Epithelial cell of proximal tubule (primary cell): ENCODE measurements at regions not wholly inside any gene's neighbourhood (a gene's known extent, or its start where the extent isn't known, plus 50 kb on each side); places are given as distances from the start of the nearest gene placed in this dataset.
"Not testable (repeated sequence)": the region's sequence is repeated elsewhere in the genome, so short reads cannot be mapped to it uniquely, and the experiment has no call there.

Experiments used
- DNase-seq: peaks from one replicate; pipeline ENCODE4 v3.0.0-alpha.2; 2011; ENCODE audit warnings: low read depth
- H3K4me3 ChIP-seq: 2 replicates; pipeline ENCODE4 v1.5.1; 2011; ENCODE audit warnings: low read depth, mild to moderate bottlenecking, low read length
- TF ChIP-seq, protein P1 (sequence below): conservative IDR thresholded peaks from 2 replicates; pipeline ENCODE4 v1.5.1; 2012; ENCODE audit warnings: low read depth, mild to moderate bottlenecking, low read length

DNA sequence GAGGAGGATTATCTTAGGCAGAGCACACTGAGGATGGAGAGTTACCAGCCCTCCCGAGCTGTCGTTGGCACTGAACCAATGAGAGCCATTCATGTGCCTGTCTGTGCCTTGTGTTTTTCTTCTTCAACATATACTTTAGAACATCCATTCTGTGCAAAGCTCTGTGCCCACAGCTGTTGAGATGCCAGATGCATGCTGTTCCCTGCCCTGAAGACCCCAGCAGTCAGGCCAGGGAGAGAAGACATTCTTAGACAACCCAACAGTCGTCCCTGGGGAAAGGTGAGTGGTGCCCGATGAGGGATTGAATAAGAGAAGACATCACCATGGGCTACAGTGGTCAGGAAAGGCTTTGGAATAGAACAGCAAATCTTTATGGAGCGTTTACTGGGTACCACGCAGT, 114.1 kb downstream of the NRN1 start:
- peak overlapping the region; percentile 39 for H3K4me3 ChIP-seq
- no peak for DNase-seq
- TF ChIP-seq, protein P1, sequence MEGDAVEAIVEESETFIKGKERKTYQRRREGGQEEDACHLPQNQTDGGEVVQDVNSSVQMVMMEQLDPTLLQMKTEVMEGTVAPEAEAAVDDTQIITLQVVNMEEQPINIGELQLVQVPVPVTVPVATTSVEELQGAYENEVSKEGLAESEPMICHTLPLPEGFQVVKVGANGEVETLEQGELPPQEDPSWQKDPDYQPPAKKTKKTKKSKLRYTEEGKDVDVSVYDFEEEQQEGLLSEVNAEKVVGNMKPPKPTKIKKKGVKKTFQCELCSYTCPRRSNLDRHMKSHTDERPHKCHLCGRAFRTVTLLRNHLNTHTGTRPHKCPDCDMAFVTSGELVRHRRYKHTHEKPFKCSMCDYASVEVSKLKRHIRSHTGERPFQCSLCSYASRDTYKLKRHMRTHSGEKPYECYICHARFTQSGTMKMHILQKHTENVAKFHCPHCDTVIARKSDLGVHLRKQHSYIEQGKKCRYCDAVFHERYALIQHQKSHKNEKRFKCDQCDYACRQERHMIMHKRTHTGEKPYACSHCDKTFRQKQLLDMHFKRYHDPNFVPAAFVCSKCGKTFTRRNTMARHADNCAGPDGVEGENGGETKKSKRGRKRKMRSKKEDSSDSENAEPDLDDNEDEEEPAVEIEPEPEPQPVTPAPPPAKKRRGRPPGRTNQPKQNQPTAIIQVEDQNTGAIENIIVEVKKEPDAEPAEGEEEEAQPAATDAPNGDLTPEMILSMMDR: no peak

DNA sequence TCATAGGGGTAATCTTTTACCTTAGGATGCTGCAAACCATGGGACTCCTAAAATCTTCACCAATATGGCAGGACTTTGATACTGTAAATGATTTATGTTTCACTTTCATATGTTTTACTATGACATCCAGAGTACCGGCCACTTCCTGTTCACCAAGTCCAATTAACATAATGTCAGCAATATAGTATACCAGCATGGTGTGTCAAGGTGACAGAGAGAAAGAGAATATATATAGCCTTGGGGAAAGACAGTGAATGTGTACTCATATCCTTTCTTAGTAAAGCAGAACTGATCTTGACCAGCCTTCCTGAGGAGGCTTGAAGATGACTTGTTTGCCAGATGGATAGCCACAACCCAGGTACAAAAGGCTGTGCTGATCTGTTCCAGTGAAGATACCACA, 127.9 kb downstream of the NRN1 start:
- TF ChIP-seq, protein P1: no peak
- no peak for DNase-seq
- no peak overlapping the region for H3K4me3 ChIP-seq

DNA sequence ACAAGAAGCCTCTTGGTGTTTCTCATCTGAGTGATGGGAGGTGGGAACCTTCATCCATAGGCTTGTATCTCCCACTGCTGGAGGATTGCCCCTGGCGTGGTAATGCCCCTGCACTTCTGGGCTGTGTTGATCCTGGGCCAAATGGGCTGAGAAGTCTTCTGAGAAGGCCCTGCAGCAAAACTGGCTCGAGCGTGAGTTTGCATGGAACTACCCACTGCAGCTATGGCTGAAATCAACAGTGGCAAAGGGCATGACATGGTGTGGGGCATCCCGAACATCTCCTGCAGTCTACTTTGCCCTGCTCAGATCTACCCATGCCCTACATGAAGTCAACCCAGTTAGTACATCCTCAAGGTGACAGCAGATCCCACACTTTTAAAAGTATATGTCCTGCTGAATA, 130.6 kb downstream of the NRN1 start:
- TF ChIP-seq, protein P1: no peak
- no peak overlapping the region for H3K4me3 ChIP-seq
- DNase-seq: no peak

DNA sequence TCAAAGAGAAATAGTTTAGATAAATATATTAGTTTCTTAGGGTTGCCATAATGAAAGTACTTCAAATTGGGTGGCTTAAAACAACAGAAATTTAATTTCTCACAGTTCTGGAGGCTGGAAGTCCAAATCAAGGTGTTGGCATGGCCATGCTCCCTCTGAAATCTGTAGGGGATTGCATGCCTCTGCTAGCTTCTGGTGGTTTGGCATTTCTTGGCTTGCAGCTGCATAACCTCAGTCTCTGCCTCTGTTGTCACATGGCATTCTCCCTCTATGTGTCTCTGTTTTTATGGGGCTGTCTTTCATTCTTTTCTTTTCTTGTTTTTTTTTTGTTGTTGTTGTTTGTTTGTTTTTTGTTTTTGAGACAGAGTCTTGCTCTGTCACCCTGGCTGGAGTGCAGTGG, 132.7 kb downstream of the NRN1 start:
- not testable (repeated sequence) for H3K4me3 ChIP-seq, DNase-seq

DNA sequence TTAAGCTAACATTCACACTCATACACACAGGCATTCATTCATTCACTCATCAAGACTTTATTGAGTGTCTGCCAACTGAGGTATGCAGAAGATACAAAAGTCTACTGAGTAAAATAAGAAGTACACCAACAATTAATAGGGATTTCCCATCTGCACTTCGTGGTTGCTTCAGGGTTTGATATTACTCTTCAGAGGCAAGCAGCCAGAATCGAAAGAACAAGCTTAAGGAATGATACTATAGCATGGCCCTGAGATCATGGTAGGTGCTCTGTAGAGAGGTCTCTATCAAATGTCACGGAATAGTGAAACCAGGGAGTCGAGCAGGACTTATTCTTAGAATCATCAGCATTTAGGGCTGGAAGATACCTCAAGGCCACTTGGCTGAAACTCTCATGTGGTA, 135.4 kb downstream of the NRN1 start:
- no peak overlapping the region for H3K4me3 ChIP-seq
- DNase-seq: no peak
- TF ChIP-seq, protein P1: no peak

DNA sequence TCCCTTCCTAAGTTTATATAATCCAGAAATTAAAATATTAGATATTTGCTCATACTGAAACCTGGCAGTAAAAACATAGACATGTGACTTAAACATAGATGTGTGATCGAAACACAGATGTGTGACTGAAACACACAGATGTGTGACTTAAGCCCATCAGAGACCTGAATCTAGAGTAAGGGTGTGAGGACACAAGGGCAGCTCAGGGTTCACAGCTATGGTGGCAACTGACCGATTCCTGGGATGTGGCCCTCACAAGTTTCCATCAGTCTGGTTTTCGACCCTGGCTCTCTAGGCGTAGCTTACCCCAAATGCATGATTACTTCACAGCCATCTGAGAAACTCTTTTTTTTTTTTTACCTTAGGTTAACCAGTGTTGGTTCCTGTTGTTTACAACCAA, 137.0 kb downstream of the NRN1 start:
- TF ChIP-seq, protein P1: no peak
- H3K4me3 ChIP-seq: no peak overlapping the region
- no peak for DNase-seq

DNA sequence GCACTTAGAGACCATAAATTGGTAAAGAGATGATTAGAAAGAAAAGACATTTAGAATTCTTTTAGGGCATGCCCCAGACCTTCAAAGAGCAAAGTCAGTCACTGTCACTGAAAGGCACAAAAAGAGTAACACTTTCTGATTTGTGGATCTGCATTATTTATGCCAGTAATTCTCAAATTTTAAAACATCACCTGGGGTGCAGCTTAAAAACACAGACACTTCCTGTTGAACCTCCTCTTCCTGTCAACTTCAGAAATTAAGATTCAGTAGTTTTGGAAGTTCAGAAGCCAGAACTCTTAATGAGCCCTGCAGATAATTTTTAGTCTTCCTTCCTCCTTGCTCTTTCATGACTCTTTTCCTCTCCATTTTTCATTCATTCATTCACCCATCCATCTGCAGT, 137.5 kb downstream of the NRN1 start:
- H3K4me3 ChIP-seq: no peak overlapping the region
- TF ChIP-seq, protein P1: no peak
- no peak for DNase-seq
